SU-DHL-6 (cell line): ENCODE measurements at regions not wholly inside any gene's neighbourhood (a gene's known extent, or its start where the extent isn't known, plus 50 kb on each side); places are given as distances from the start of the nearest gene placed in this dataset.
"Not testable (repeated sequence)": the region's sequence is repeated elsewhere in the genome, so short reads cannot be mapped to it uniquely, and the experiment has no call there.

Source experiments
- H2AFZ ChIP-seq: fragments of 200-600 bp; sonication (generic); 2 replicates; pipeline ENCODE4 v1.6.1; 2014; ENCODE audit warnings: low read depth, mild to moderate bottlenecking, moderate library complexity, mixed read lengths, antibody characterized with exemption, low read length; ENCODE audit not compliant: severe bottlenecking
- H3F3A ChIP-seq: fragments of 200-600 bp; shearing (Covaris generic); 2 replicates; pipeline ENCODE4 v1.6.0; 2016; ENCODE audit warnings: antibody characterized with exemption, mild to moderate bottlenecking; ENCODE audit not compliant: insufficient read depth
- H3K27ac ChIP-seq: fragments of 200-600 bp; sonication (generic); 2 replicates; pipeline ENCODE4 v1.5.1; 2016; ENCODE audit warnings: low read depth, mild to moderate bottlenecking, low read length, moderate library complexity, mixed read lengths
- H3K27me3 ChIP-seq: fragments of 200-600 bp; sonication (generic), shearing (Covaris generic); 2 replicates; pipeline ENCODE4 v1.6.0; 2014; ENCODE audit warnings: mild to moderate bottlenecking, low read length
- H3K36me3 ChIP-seq: fragments of 200-600 bp; sonication (generic); 2 replicates; pipeline ENCODE4 v1.6.1; 2014; ENCODE audit warnings: mild to moderate bottlenecking, low read length, mixed read lengths
- H3K4me2 ChIP-seq: fragments of 300-600, 200-600 bp; shearing (Covaris generic), sonication (generic); 2 replicates; pipeline ENCODE4 v1.6.0; 2014; ENCODE audit warnings: low read length, low read depth, mild to moderate bottlenecking; ENCODE audit not compliant: poor library complexity, severe bottlenecking
- H3K4me3 ChIP-seq: fragments of 200-600 bp; sonication (generic); 2 replicates; pipeline ENCODE4 v1.5.1; 2014; ENCODE audit warnings: antibody characterized with exemption, low read length, mild to moderate bottlenecking, mixed read lengths; ENCODE audit not compliant: insufficient read depth, poor library complexity, severe bottlenecking
- H3K79me2 ChIP-seq: fragments of 200-600 bp; sonication (generic); 2 replicates; pipeline ENCODE4 v1.6.1; 2014; ENCODE audit warnings: mild to moderate bottlenecking, low read length, moderate library complexity; ENCODE audit not compliant: insufficient read depth
- H3K9ac ChIP-seq: fragments of 200-600 bp; sonication (generic); 2 replicates; pipeline ENCODE4 v1.7.0; 2014; ENCODE audit warnings: mild to moderate bottlenecking, low read length
- H3K9me2 ChIP-seq: fragments of 200-600 bp; sonication (generic); replicated peaks from 2 replicates; pipeline ENCODE4 v1.6.1; 2014; ENCODE audit warnings: low read length; ENCODE audit not compliant: insufficient read depth
- H3K9me3 ChIP-seq: fragments of 200-600 bp; sonication (generic); 2 replicates; pipeline ENCODE4 v1.6.1; 2014; ENCODE audit warnings: low read length, mixed read lengths; ENCODE audit not compliant: insufficient read depth
- H4K20me1 ChIP-seq: fragments of 200-600 bp; sonication (generic); 2 replicates; pipeline ENCODE4 v1.6.1; 2014; ENCODE audit warnings: low read depth, mild to moderate bottlenecking, antibody characterized with exemption, low read length, moderate library complexity, mixed read lengths
- CTCF ChIP-seq: fragments of 200-600 bp; sonication (generic); IDR thresholded peaks from one replicate; pipeline ENCODE4 v1.5.1; 2017; ENCODE audit warnings: antibody characterized with exemption, mild to moderate bottlenecking, low read length, moderate library complexity; ENCODE audit not compliant: insufficient read depth, poor library complexity, severe bottlenecking
- EZH2phosphoT487 ChIP-seq: fragments of 200-600 bp; sonication (generic), shearing (Covaris generic); conservative IDR thresholded peaks from 2 replicates; pipeline ENCODE4 v1.6.1; 2018; ENCODE audit warnings: mild to moderate bottlenecking, antibody characterized with exemption, low read length, moderate library complexity, mixed read lengths

- no peaks in the 10 kb centered on the region for H3K36me3 ChIP-seq
- H3K4me2 ChIP-seq = no peak overlapping the region
- H3K4me3 ChIP-seq = no peak overlapping the region
- H3K9ac ChIP-seq = no peak overlapping the region
- H3K79me2 ChIP-seq = no peaks in the 10 kb centered on the region
- no peak overlapping the region for H3K27ac ChIP-seq
- no peaks in the 10 kb centered on the region for H3K9me2 ChIP-seq
- H3F3A ChIP-seq = no peaks in the 10 kb centered on the region
- TF ChIP-seq CTCF (no peak), EZH2phosphoT487 (no peak)
- no peaks in the 10 kb centered on the region for H4K20me1 ChIP-seq
- no peaks in the 10 kb centered on the region for H3K9me3 ChIP-seq
- no peaks in the 10 kb centered on the region for H3K27me3 ChIP-seq
- H2AFZ ChIP-seq = no peak overlapping the region
Observed at GRCh38 chr16:13478991-13479390, 441.0 kb upstream of the ERCC4 start.

- Histone ChIP-seq H2AFZ (no peak overlapping the region), H3K9me2 (no peaks in the 10 kb centered on the region), H3K9me3 (no peaks in the 10 kb centered on the region), H3K9ac (no peak overlapping the region), H3K27me3 (no peaks in the 10 kb centered on the region), H3K36me3 (no peaks in the 10 kb centered on the region), H3K27ac (no peak overlapping the region), H3K4me3 (no peak overlapping the region), H3K4me2 (no peak overlapping the region), H4K20me1 (no peaks in the 10 kb centered on the region), H3F3A (no peaks in the 10 kb centered on the region), H3K79me2 (no peaks in the 10 kb centered on the region)
- TF ChIP-seq EZH2phosphoT487 (no peak), CTCF (no peak)
Observed at GRCh38 chr16:13479549-13479948, 440.4 kb upstream of the ERCC4 start.

- Histone ChIP-seq H3K9me3 (no peaks in the 10 kb centered on the region), H3K9ac (no peak overlapping the region), H3K4me3 (no peak overlapping the region), H4K20me1 (no peaks in the 10 kb centered on the region), H2AFZ (no peak overlapping the region), H3F3A (no peaks in the 10 kb centered on the region), H3K79me2 (no peaks in the 10 kb centered on the region), H3K27me3 (no peaks in the 10 kb centered on the region), H3K27ac (no peak overlapping the region), H3K4me2 (no peak overlapping the region), H3K9me2 (no peaks in the 10 kb centered on the region), H3K36me3 (no peaks in the 10 kb centered on the region)
- TF ChIP-seq EZH2phosphoT487 (no peak), CTCF (no peak)
Observed at GRCh38 chr16:13480801-13481200, 439.2 kb upstream of the ERCC4 start.

GRCh38 chr16:13483121-13483520 is 436.8 kb upstream of the ERCC4 start:
- Histone ChIP-seq H4K20me1 (no peaks in the 10 kb centered on the region), H3F3A (no peaks in the 10 kb centered on the region), H3K4me3 (no peak overlapping the region), H3K9me3 (no peaks in the 10 kb centered on the region), H3K79me2 (no peaks in the 10 kb centered on the region), H3K9me2 (no peaks in the 10 kb centered on the region), H2AFZ (no peak overlapping the region), H3K4me2 (no peak overlapping the region), H3K36me3 (no peaks in the 10 kb centered on the region), H3K9ac (no peak overlapping the region), H3K27me3 (no peaks in the 10 kb centered on the region), H3K27ac (no peak overlapping the region)
- TF ChIP-seq EZH2phosphoT487 (no peak), CTCF (no peak)

- H3K9ac ChIP-seq, H2AFZ ChIP-seq, H4K20me1 ChIP-seq, H3K27me3 ChIP-seq, H3K79me2 ChIP-seq, H3K9me3 ChIP-seq, H3F3A ChIP-seq, H3K4me2 ChIP-seq, H3K36me3 ChIP-seq, H3K9me2 ChIP-seq, H3K27ac ChIP-seq, H3K4me3 ChIP-seq: not testable (repeated sequence)
Observed at GRCh38 chr16:13489416-13489815, 430.5 kb upstream of the ERCC4 start.
